ENCODE measurements at regions not wholly inside any gene's neighbourhood (a gene's known extent, or its start where the extent isn't known, plus 50 kb on each side); places are given as distances from the start of the nearest gene placed in this dataset.

- TF ChIP-seq YY1 (tag by site-specific recombination; IDR thresholded peaks at IDR 0.05) (no peak), ZNF629 (tag by site-specific recombination; IDR thresholded peaks at IDR 0.05) (no peak), ZBTB10 (tag by site-specific recombination; IDR thresholded peaks at IDR 0.05) (no peak), CTCF (tag by site-specific recombination; IDR thresholded peaks at IDR 0.05) (no peak)
Measured at GRCh38 chr2:34317797-34318196, 718.7 kb upstream of the FAM98A start.

Data from HEK293 (cell line).